Liver (tissue), 3 donors: ENCODE measurements at regions not wholly inside any gene's neighbourhood (a gene's known extent, or its start where the extent isn't known, plus 50 kb on each side); places are given as distances from the start of the nearest gene placed in this dataset.

Experiments used
- CTCF ChIP-seq: fragments of 150-350 bp; IDR thresholded peaks from 2 replicates; pipeline ENCODE4 v1.5.1; 2017; ENCODE audit warnings: improper control_type of control experiment, low read depth, low read length; ENCODE audit not compliant: missing input control
- GABPA ChIP-seq, 2 donors: IDR thresholded peaks in 1 of 2; conservative IDR thresholded peaks in 1 of 2; 2 replicates each; pipeline ENCODE4 v1.6.1; 2016; ENCODE audit warnings: antibody characterized with exemption in 2 of 2, mild to moderate bottlenecking in 1 of 2, moderate library complexity in 1 of 2
- HNF4A ChIP-seq, 2 donors: conservative IDR thresholded peaks; 2 replicates each; pipeline ENCODE4 v1.6.1; 2016; ENCODE audit warnings: antibody characterized with exemption in 2 of 2, mild to moderate bottlenecking in 2 of 2
- HNF4G ChIP-seq: IDR thresholded peaks from 2 replicates; pipeline ENCODE4 v1.6.1; 2016; ENCODE audit warnings: antibody characterized with exemption
- MAX ChIP-seq: IDR thresholded peaks from 2 replicates; pipeline ENCODE4 v1.6.1; 2016; ENCODE audit warnings: antibody characterized with exemption
- RAD21 ChIP-seq, 2 donors: IDR thresholded peaks; 2 replicates each; pipeline ENCODE4 v1.6.1; 2016; ENCODE audit warnings: antibody characterized with exemption in 2 of 2, mild to moderate bottlenecking in 2 of 2
- REST ChIP-seq: IDR thresholded peaks from 2 replicates; pipeline ENCODE4 v1.6.1; 2016; ENCODE audit warnings: antibody characterized with exemption, mild to moderate bottlenecking
- SP1 ChIP-seq: IDR thresholded peaks from 2 replicates; pipeline ENCODE4 v1.6.1; 2018; ENCODE audit warnings: antibody characterized with exemption, mild to moderate bottlenecking
- donor health status: healthy.
- donor health status: healthy.

- TF ChIP-seq CTCF (no peak), SP1 (no peak), HNF4A (conservative IDR thresholded peaks at IDR 0.05) (no peak), REST (no peak), GABPA (IDR thresholded peaks at IDR 0.05 in 1 of 2, conservative IDR thresholded peaks at IDR 0.05 in 1 of 2) (no peak), RAD21 (IDR thresholded peaks at IDR 0.05) (no peak), MAX (no peak), HNF4G (no peak)
Measured at GRCh38 chr2:134202371-134202770, 51.5 kb upstream of the MGAT5 start.
